Endodermal cell (in vitro differentiated cells): ENCODE measurements at regions not wholly inside any gene's neighbourhood (a gene's known extent, or its start where the extent isn't known, plus 50 kb on each side); places are given as distances from the start of the nearest gene placed in this dataset.

Source experiments
- DNase-seq: peaks from one replicate; pipeline ENCODE4 v3.0.0-alpha.2; 2017
- H3K27ac ChIP-seq: 2 replicates; pipeline ENCODE4 v1.5.1; 2013; ENCODE audit warnings: mild to moderate bottlenecking, low read depth, low read length, moderate library complexity
- H3K27me3 ChIP-seq: 2 replicates; pipeline ENCODE4 v1.6.1; 2013; ENCODE audit warnings: mild to moderate bottlenecking, low read length, moderate library complexity; ENCODE audit not compliant: insufficient read depth, control insufficient read depth, poor library complexity, severe bottlenecking
- H3K36me3 ChIP-seq: 2 replicates; pipeline ENCODE4 v1.7.0; 2013; ENCODE audit warnings: mild to moderate bottlenecking, low read length, moderate library complexity; ENCODE audit not compliant: control insufficient read depth, insufficient read depth
- H3K4me1 ChIP-seq: one replicate; pipeline ENCODE4 v1.7.0; 2013; ENCODE audit warnings: low read length; ENCODE audit not compliant: control insufficient read depth, insufficient read depth
- H3K4me3 ChIP-seq: 2 replicates; pipeline ENCODE4 v1.5.1; 2013; ENCODE audit warnings: mild to moderate bottlenecking, low read length, moderate library complexity
- H3K9ac ChIP-seq: 2 replicates; pipeline ENCODE4 v1.6.1; 2013; ENCODE audit warnings: mild to moderate bottlenecking, low read length, moderate library complexity; ENCODE audit not compliant: poor library complexity, severe bottlenecking; ENCODE audit errors: extremely low read depth
- H3K9me3 ChIP-seq: 2 replicates; pipeline ENCODE4 v1.6.1; 2013; ENCODE audit warnings: mild to moderate bottlenecking, low read length, moderate library complexity; ENCODE audit not compliant: control insufficient read depth
- H3K27ac Mint-ChIP-seq: 2 replicates; pipeline ENCODE4 v1.8.0; 2020; ENCODE audit warnings: mixed read lengths
- H3K27me3 Mint-ChIP-seq: 2 replicates; pipeline ENCODE4 v1.8.0; 2021; ENCODE audit warnings: mild to moderate bottlenecking, mixed read lengths; ENCODE audit not compliant: insufficient read depth
- H3K36me3 Mint-ChIP-seq: 2 replicates; pipeline ENCODE4 v1.8.0; 2020; ENCODE audit warnings: low read depth, mixed read lengths
- H3K4me1 Mint-ChIP-seq: 2 replicates; pipeline ENCODE4 v1.8.0; 2020; ENCODE audit warnings: mixed read lengths
- H3K4me3 Mint-ChIP-seq: 2 replicates; pipeline ENCODE4 v1.8.0; 2020; ENCODE audit warnings: mild to moderate bottlenecking, moderate library complexity, mixed read lengths
- H3K9me3 Mint-ChIP-seq: 2 replicates; pipeline ENCODE4 v1.8.0; 2020; ENCODE audit warnings: mild to moderate bottlenecking, mixed read lengths
- CTCF ChIP-seq: fragments of 200-600 bp; sonication (generic); conservative IDR thresholded peaks from 2 replicates; pipeline ENCODE4 v1.5.0; 2021; ENCODE audit warnings: antibody characterized with exemption, mild to moderate bottlenecking
- WGBS, 2 experiments: methylation state at CpG; one replicate each; pipeline versions ENCODE4 v1.1.5 to v1.1.7; 2013; ENCODE audit warnings: missing lambda C conversion rate in 2 of 2, mixed read lengths in 1 of 2; ENCODE audit not compliant: insufficient coverage in 1 of 2, insufficient read length in 1 of 2; 5-methylcytosine and 5-hydroxymethylcytosine counted together

GRCh38 chr17:53736516-53737240 is 86.0 kb upstream of the KIF2B start:
- TF ChIP-seq CTCF = no peak
- no peak overlapping the region for H3K27ac Mint-ChIP-seq
- H3K27ac ChIP-seq = no peak overlapping the region

GRCh38 chr17:53724726-53725125 is 98.0 kb upstream of the KIF2B start:
- Mint-ChIP-seq H3K27me3 (no peaks in the 10 kb centered on the region), H3K27ac (no peak overlapping the region), H3K4me3 (no peak overlapping the region), H3K4me1 (no peaks in the 10 kb centered on the region), H3K9me3 (peaks cover 27% of the 10 kb centered on the region), H3K36me3 (no peaks in the 10 kb centered on the region)
- Histone ChIP-seq H3K4me1 (no peaks in the 10 kb centered on the region), H3K9me3 (no peaks in the 10 kb centered on the region), H3K36me3 (no peaks in the 10 kb centered on the region), H3K27ac (no peak overlapping the region), H3K9ac (no peak overlapping the region), H3K27me3 (no peaks in the 10 kb centered on the region), H3K4me3 (no peak overlapping the region)
- DNase-seq = no peak
- WGBS, 2 experiments = 95 to 100% methylated on average over 1 of the region's 1 CpG
- TF ChIP-seq CTCF = no peak

More at GRCh38 chr17:53736516-53737240, 86.0 kb upstream of the KIF2B start:
- H3K27me3 Mint-ChIP-seq = no peaks in the 10 kb centered on the region
- H3K9ac ChIP-seq = no peak overlapping the region
- H3K4me1 Mint-ChIP-seq = peaks cover 16% of the 10 kb centered on the region
- H3K36me3 Mint-ChIP-seq = no peaks in the 10 kb centered on the region
- no peak overlapping the region for H3K4me3 Mint-ChIP-seq
- H3K9me3 Mint-ChIP-seq = no peaks in the 10 kb centered on the region
- no peak overlapping the region for H3K4me3 ChIP-seq
- H3K4me1 ChIP-seq = no peaks in the 10 kb centered on the region
- no peaks in the 10 kb centered on the region for H3K36me3 ChIP-seq
- H3K27me3 ChIP-seq = no peaks in the 10 kb centered on the region
- 82 to 84% methylated on average over 5 of the region's 5 CpGs for WGBS, 2 experiments
- H3K9me3 ChIP-seq = no peaks in the 10 kb centered on the region
- no peak for DNase-seq

GRCh38 chr17:53722407-53722806 is 100.3 kb upstream of the KIF2B start:
- Histone ChIP-seq H3K27ac (no peak overlapping the region), H3K36me3 (no peaks in the 10 kb centered on the region), H3K4me3 (no peak overlapping the region), H3K9ac (no peak overlapping the region), H3K27me3 (no peaks in the 10 kb centered on the region), H3K9me3 (no peaks in the 10 kb centered on the region), H3K4me1 (no peaks in the 10 kb centered on the region)
- DNase-seq = no peak
- WGBS, 2 experiments = 75 to 77% methylated on average over 2 of the region's 2 CpGs
- no peaks in the 10 kb centered on the region for H3K27me3 Mint-ChIP-seq
- no peak overlapping the region for H3K4me3 Mint-ChIP-seq
- H3K4me1 Mint-ChIP-seq = no peaks in the 10 kb centered on the region
- no peaks in the 10 kb centered on the region for H3K36me3 Mint-ChIP-seq
- TF ChIP-seq CTCF = no peak
- H3K9me3 Mint-ChIP-seq = peaks cover 18% of the 10 kb centered on the region
- no peak overlapping the region for H3K27ac Mint-ChIP-seq
